ENCODE measurements at regions not wholly inside any gene's neighbourhood (a gene's known extent, or its start where the extent isn't known, plus 50 kb on each side); places are given as distances from the start of the nearest gene placed in this dataset.

DNA sequence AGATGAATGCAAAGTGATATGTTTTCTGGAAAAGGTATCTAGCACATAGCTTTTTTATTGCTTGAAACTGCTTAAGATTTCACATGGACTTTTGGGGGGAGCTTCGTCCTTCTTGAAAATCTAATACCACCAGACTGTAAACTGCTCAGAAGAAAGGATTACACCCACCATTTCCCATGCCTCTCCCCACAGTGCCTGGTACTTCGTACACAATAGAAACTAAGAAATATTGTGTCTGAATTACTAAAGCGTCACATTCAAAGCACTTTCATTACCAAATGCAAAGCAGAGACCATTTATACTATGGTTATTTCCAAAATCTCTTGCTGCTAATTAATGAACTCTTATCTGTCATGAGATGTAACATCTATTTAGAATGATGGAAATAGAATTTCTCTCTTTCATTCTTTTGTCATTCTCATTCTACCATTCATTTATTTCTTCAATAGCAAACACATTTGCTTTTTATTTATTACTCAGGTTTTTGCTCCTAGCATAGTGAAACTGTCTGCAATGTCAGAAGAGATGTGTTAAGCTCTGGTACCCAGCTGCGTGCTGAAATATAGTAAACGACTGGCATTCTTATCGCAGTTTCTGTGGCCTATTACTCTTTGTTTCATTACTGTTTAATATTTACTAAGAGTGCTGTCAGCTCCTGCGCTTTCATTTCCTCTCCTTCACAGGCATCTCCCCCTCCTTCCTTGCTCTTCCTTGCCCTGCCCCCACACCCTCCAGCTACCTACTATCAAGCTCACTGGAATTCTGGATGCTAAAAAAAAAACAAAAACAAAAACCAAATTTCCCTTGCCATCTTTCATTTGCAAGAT lies 51.4 kb upstream of the RAPGEF2 start:
- no peak for DNase-seq (ENCODE audit: extremely low spot score)
- Histone ChIP-seq H3K4me1 (ENCODE audit: insufficient read depth) (no peaks in the 10 kb centered on the region), H3K4me3 (ENCODE audit: low read depth, low read length) (no peak overlapping the region), H3K27ac (ENCODE audit: low read depth) (no peak overlapping the region), H3K36me3 (ENCODE audit: insufficient read depth) (no peaks in the 10 kb centered on the region)
- 45% methylated on average over 7 of the region's 7 CpGs for WGBS

- no peak overlapping the region for H3K4me3 ChIP-seq (ENCODE audit: low read depth, low read length)
- no peaks in the 10 kb centered on the region for H3K36me3 ChIP-seq (ENCODE audit: insufficient read depth)
- H3K27ac ChIP-seq (ENCODE audit: low read depth) = no peak overlapping the region
- no peaks in the 10 kb centered on the region for H3K4me1 ChIP-seq (ENCODE audit: insufficient read depth)
- WGBS = 83% methylated on average over 6 of the region's 6 CpGs
- no peak for DNase-seq (ENCODE audit: extremely low spot score)
These were observed 50.6 kb upstream of the RAPGEF2 start for GRCh38 chr4:159052315-159052714.

Measured in urinary bladder (tissue), 3 donors.